KMS-11 (cell line): ENCODE measurements at regions not wholly inside any gene's neighbourhood (a gene's known extent, or its start where the extent isn't known, plus 50 kb on each side); places are given as distances from the start of the nearest gene placed in this dataset.

Experiments
- H2AFZ ChIP-seq: fragments of 200-600 bp; sonication (generic); 2 replicates; pipeline ENCODE4 v1.6.1; 2016; ENCODE audit warnings: antibody characterized with exemption, mixed run types, low read depth
- H3K27ac ChIP-seq: fragments of 200-600 bp; sonication (generic); 2 replicates; pipeline ENCODE4 v1.6.1; 2016; ENCODE audit warnings: mild to moderate bottlenecking, mixed run types
- H3K27me3 ChIP-seq: fragments of 200-600 bp; sonication (generic); 2 replicates; pipeline ENCODE4 v1.6.1; 2017; ENCODE audit warnings: mild to moderate bottlenecking, low read depth, mixed run types, moderate library complexity; ENCODE audit not compliant: insufficient read depth
- H3K36me3 ChIP-seq: fragments of 200-600 bp; sonication (generic); 2 replicates; pipeline ENCODE4 v1.6.1; 2017; ENCODE audit warnings: mild to moderate bottlenecking, mixed run types; ENCODE audit not compliant: insufficient read depth
- H3K4me1 ChIP-seq: fragments of 200-600 bp; sonication (generic); 2 replicates; pipeline ENCODE4 v1.6.1; 2016; ENCODE audit warnings: mild to moderate bottlenecking, low read depth, mixed run types; ENCODE audit not compliant: poor library complexity, severe bottlenecking
- H3K4me2 ChIP-seq: fragments of 200-600 bp; sonication (generic); 2 replicates; pipeline ENCODE4 v1.7.0; 2016; ENCODE audit warnings: mild to moderate bottlenecking, mixed run types
- H3K4me3 ChIP-seq: fragments of 200-600 bp; sonication (generic); IDR thresholded peaks from 2 replicates; pipeline ENCODE4 v1.6.1; 2017; ENCODE audit warnings: low read depth, low read length, mixed read lengths; ENCODE audit not compliant: insufficient read depth
- H3K79me2 ChIP-seq: fragments of 200-600 bp; sonication (generic); 2 replicates; pipeline ENCODE4 v1.6.1; 2016; ENCODE audit warnings: low read depth, mixed run types; ENCODE audit not compliant: insufficient read depth
- H3K9ac ChIP-seq: fragments of 200-600 bp; sonication (generic); 2 replicates; pipeline ENCODE4 v1.6.1; 2016; ENCODE audit warnings: mild to moderate bottlenecking, mixed run types
- H4K20me1 ChIP-seq: fragments of 200-600 bp; sonication (generic); 2 replicates; pipeline ENCODE4 v1.6.1; 2016; ENCODE audit warnings: mild to moderate bottlenecking, mixed run types; ENCODE audit not compliant: insufficient read depth
- TF ChIP-seq, protein P1 (sequence below): fragments of 200-600 bp; sonication (generic); conservative IDR thresholded peaks from 2 replicates; pipeline ENCODE4 v1.6.1; 2017; ENCODE audit warnings: low read depth, mild to moderate bottlenecking, antibody characterized with exemption, low read length, moderate library complexity, mixed read lengths

DNA sequence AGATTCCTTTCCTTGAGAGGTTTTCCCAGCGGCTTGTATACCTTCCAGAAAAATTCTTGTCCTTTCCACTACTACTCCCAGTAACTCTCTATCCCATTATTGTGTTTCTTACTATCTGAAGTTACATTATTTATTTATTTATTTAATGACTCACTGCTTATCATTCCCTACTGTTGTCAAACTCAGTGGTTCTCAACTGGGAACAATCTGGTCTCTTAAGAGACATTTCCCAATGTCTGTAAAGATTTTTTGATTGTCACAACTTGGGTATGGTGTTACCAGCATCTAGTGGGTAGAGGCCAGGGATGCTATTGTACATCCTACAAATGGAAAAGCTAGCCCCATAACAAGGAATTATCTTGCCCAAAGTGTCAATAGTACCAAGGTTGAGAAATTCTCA lies 771.5 kb upstream of the ADGRL2 start:
- no peak overlapping the region for H3K4me3 ChIP-seq
- H3K4me1 ChIP-seq = no peaks in the 10 kb centered on the region
- no peaks in the 10 kb centered on the region for H4K20me1 ChIP-seq
- H3K27ac ChIP-seq = no peak overlapping the region
- no peaks in the 10 kb centered on the region for H3K36me3 ChIP-seq
- no peaks in the 10 kb centered on the region for H3K27me3 ChIP-seq
- TF ChIP-seq, protein P1, sequence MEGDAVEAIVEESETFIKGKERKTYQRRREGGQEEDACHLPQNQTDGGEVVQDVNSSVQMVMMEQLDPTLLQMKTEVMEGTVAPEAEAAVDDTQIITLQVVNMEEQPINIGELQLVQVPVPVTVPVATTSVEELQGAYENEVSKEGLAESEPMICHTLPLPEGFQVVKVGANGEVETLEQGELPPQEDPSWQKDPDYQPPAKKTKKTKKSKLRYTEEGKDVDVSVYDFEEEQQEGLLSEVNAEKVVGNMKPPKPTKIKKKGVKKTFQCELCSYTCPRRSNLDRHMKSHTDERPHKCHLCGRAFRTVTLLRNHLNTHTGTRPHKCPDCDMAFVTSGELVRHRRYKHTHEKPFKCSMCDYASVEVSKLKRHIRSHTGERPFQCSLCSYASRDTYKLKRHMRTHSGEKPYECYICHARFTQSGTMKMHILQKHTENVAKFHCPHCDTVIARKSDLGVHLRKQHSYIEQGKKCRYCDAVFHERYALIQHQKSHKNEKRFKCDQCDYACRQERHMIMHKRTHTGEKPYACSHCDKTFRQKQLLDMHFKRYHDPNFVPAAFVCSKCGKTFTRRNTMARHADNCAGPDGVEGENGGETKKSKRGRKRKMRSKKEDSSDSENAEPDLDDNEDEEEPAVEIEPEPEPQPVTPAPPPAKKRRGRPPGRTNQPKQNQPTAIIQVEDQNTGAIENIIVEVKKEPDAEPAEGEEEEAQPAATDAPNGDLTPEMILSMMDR = no peak
- H3K4me2 ChIP-seq = no peak overlapping the region
- H3K9ac ChIP-seq = no peak overlapping the region
- H2AFZ ChIP-seq = no peak overlapping the region
- H3K79me2 ChIP-seq = no peaks in the 10 kb centered on the region

DNA sequence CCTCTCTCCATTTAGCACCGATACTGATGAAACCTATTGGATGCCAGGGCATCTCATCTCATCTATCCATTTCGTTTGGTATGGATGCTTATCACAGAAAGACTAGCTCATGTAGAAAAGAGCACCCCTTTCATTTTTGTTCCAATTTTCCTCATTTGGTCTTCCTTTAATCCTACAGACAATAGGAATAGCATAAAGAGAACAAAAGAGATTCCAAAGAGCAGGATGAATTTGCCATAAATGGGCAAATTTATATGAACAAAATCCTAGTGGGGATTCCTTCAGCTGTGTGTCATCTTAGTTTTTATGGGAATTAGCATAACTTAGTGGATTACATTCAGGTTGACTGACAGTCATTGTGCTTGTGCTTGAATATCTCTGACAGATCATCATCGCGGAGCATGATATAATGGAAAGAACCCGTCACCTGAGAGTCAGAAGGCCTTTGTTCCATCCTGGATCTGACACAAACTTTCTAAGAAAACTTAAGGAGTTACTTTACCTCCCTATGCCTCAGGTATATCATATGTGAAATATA lies 777.5 kb upstream of the ADGRL2 start:
- Histone ChIP-seq H3K4me2 (no peak overlapping the region), H3K27me3 (no peaks in the 10 kb centered on the region)

DNA sequence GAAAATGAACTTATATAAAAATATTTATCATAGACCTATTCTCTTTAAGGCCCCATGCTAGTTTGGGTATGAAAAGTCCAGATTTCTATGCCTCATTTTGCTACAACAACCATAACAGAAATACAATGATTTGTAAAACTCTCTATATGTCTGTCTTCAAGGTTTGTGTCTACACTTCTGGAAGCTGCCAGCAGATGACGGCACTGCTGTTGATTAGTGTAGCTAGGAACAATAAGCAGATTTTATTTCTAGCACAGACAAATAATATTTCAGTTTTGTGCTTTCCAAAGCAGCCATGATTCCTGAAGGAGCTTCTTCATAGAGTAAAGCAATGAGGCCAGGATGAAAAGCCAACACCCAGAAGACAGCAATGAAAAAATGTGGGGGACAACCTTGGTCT lies 779.6 kb upstream of the ADGRL2 start:
- Histone ChIP-seq H3K4me1 (no peaks in the 10 kb centered on the region), H3K79me2 (no peaks in the 10 kb centered on the region), H4K20me1 (no peaks in the 10 kb centered on the region), H3K36me3 (no peaks in the 10 kb centered on the region), H3K9ac (no peak overlapping the region), H3K4me3 (no peak overlapping the region), H3K27me3 (no peaks in the 10 kb centered on the region), H2AFZ (no peak overlapping the region), H3K4me2 (no peak overlapping the region), H3K27ac (no peak overlapping the region)
- TF ChIP-seq, protein P1 = no peak

More for the DNA sequence above, 777.5 kb upstream of the ADGRL2 start:
- no peaks in the 10 kb centered on the region for H3K4me1 ChIP-seq
- no peaks in the 10 kb centered on the region for H4K20me1 ChIP-seq
- no peak overlapping the region for H3K4me3 ChIP-seq
- TF ChIP-seq, protein P1 = no peak
- H3K9ac ChIP-seq = no peak overlapping the region
- H3K27ac ChIP-seq = no peak overlapping the region
- H2AFZ ChIP-seq = no peak overlapping the region
- no peaks in the 10 kb centered on the region for H3K36me3 ChIP-seq
- H3K79me2 ChIP-seq = no peaks in the 10 kb centered on the region

DNA sequence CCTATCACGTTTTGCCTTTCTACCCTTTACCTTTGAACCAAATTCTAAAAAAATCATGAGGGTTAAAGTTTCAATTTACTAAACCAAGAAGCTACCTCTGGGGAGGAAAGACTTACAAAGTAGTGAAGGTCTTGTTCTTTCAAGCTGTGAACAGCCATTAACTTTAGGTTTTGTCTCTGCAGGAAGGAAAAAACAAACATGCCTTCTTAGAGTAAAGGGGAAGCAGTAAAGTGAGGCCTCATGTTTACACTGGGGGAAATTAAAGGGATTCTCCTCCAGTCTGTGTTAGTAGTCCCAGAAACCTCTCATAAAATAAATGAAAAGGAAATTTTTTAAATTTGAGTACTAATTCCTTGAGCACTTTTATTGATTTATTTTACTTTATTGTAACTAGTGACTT lies 780.2 kb upstream of the ADGRL2 start:
- Histone ChIP-seq H3K36me3 (no peaks in the 10 kb centered on the region), H3K27me3 (no peaks in the 10 kb centered on the region), H3K79me2 (no peaks in the 10 kb centered on the region), H3K4me1 (no peaks in the 10 kb centered on the region), H3K27ac (no peak overlapping the region), H2AFZ (no peak overlapping the region), H3K9ac (no peak overlapping the region), H3K4me2 (no peak overlapping the region), H3K4me3 (no peak overlapping the region), H4K20me1 (no peaks in the 10 kb centered on the region)
- TF ChIP-seq, protein P1 = no peak
